ENCODE measurements at regions not wholly inside any gene's neighbourhood (a gene's known extent, or its start where the extent isn't known, plus 50 kb on each side); places are given as distances from the start of the nearest gene placed in this dataset.

DNA sequence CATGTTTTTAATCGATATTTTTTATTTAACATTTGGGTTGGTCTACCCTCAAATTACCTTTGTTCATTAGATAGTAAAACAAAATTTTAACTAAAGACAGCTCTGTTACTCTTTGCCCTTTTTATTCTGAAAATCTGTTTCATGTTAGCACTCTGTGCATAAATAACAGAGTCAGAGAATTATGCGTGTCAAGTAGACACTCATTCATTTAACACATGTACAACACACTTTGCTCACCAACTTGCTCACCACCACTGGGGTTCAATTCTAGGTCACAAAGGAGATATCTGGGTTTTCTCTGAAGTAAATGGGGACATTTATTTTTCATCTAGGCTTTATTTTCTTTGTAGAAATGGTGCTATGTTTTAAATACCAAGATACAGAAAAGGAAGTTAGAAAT is 457.4 kb upstream of the SEMA3D start:
- Histone ChIP-seq H3K27ac (ENCODE audit: insufficient read depth, low read length, poor library complexity, severe bottlenecking) (no peak overlapping the region), H3K4me1 (ENCODE audit: control insufficient read depth, insufficient read depth, low read length, poor library complexity, severe bottlenecking) (no peaks in the 10 kb centered on the region), H3K27me3 (ENCODE audit: control insufficient read depth, insufficient read depth, low read length) (no peaks in the 10 kb centered on the region), H3K36me3 (ENCODE audit: control insufficient read depth, insufficient read depth, low read length) (no peaks in the 10 kb centered on the region), H3K4me3 (ENCODE audit: low read depth, low read length) (no peak overlapping the region), H3K9me3 (ENCODE audit: control insufficient read depth in 2 of 2, low read length in 2 of 2) (no peaks in the 10 kb centered on the region)
- H3K27ac Mint-ChIP-seq = no peak overlapping the region
- no peak overlapping the region for H3K4me3 Mint-ChIP-seq
- H3K36me3 Mint-ChIP-seq = no peaks in the 10 kb centered on the region
- ATAC-seq (ENCODE audit: low read depth in 2 of 2) = no peak
- peaks cover 0 to 13% (median 9%) of the 10 kb centered on the region in 7 donors for H3K9me3 Mint-ChIP-seq
- no peaks in the 10 kb centered on the region for H3K27me3 Mint-ChIP-seq
- no peaks in the 10 kb centered on the region for H3K4me1 Mint-ChIP-seq
- no peak for DNase-seq

DNA sequence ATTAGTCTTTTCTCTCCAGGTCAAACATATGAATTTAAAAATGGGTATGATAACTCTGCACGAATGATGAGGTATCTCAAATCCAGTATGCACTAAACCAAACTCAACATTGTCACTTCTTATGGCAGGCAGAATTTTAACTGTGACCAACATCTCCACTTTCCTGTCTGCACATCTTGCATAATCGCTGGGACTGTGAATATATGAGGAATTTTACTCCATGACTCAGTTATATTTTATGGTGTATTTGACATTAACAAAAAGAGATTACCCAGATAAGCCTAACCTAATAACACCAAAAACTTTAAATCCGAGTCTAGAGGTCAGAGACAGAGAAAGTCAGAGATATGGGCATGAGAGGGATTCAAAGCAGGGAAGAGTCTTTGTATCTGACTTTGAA is 454.5 kb upstream of the SEMA3D start:
- Histone ChIP-seq H3K4me3 (ENCODE audit: low read depth, low read length) (no peak overlapping the region), H3K27ac (ENCODE audit: insufficient read depth, low read length, poor library complexity, severe bottlenecking) (no peak overlapping the region), H3K27me3 (ENCODE audit: control insufficient read depth, insufficient read depth, low read length) (no peaks in the 10 kb centered on the region), H3K36me3 (ENCODE audit: control insufficient read depth, insufficient read depth, low read length) (no peaks in the 10 kb centered on the region), H3K4me1 (ENCODE audit: control insufficient read depth, insufficient read depth, low read length, poor library complexity, severe bottlenecking) (no peaks in the 10 kb centered on the region), H3K9me3 (ENCODE audit: control insufficient read depth in 2 of 2, low read length in 2 of 2) (no peaks in the 10 kb centered on the region)
- Mint-ChIP-seq H3K4me1 (no peaks in the 10 kb centered on the region), H3K27ac (no peak overlapping the region), H3K27me3 (no peaks in the 10 kb centered on the region), H3K36me3 (no peaks in the 10 kb centered on the region), H3K9me3 (peaks cover 0 to 13% (median 2%) of the 10 kb centered on the region in 7 donors), H3K4me3 (no peak overlapping the region)
- ATAC-seq (ENCODE audit: low read depth in 2 of 2) (no peak), DNase-seq (no peak)

DNA sequence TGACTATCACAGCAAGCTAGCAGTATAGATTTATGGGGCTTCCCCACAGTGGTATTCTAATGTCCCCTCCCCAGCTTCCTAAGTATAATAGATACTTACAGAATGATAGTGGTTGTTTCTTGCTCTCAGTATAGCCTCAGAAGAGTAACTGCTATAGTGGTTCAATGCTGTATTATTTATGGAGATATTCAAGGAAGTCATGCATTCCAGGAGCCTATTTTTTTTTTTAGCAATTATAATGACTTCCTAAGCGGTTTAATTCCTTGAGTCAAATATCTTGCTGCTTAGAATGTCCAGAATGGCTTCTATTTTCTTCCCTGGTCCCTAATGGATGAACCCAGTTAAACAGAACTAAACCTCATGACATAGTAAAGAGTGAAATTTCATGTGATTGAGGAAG is 451.5 kb upstream of the SEMA3D start:
- Histone ChIP-seq H3K27me3 (ENCODE audit: control insufficient read depth, insufficient read depth, low read length) (no peaks in the 10 kb centered on the region), H3K27ac (ENCODE audit: insufficient read depth, low read length, poor library complexity, severe bottlenecking) (no peak overlapping the region), H3K4me3 (ENCODE audit: low read depth, low read length) (no peak overlapping the region), H3K4me1 (ENCODE audit: control insufficient read depth, insufficient read depth, low read length, poor library complexity, severe bottlenecking) (no peaks in the 10 kb centered on the region), H3K36me3 (ENCODE audit: control insufficient read depth, insufficient read depth, low read length) (no peaks in the 10 kb centered on the region), H3K9me3 (ENCODE audit: control insufficient read depth in 2 of 2, low read length in 2 of 2) (no peaks in the 10 kb centered on the region)
- no peak for ATAC-seq (ENCODE audit: low read depth in 2 of 2)
- Mint-ChIP-seq H3K9me3 (peaks cover 0 to 15% (median 6%) of the 10 kb centered on the region in 7 donors), H3K4me3 (no peak overlapping the region), H3K36me3 (no peaks in the 10 kb centered on the region), H3K27me3 (no peaks in the 10 kb centered on the region), H3K4me1 (no peaks in the 10 kb centered on the region), H3K27ac (peak overlapping the region in 1 of 3 donors; percentile 8)
- no peak for DNase-seq

DNA sequence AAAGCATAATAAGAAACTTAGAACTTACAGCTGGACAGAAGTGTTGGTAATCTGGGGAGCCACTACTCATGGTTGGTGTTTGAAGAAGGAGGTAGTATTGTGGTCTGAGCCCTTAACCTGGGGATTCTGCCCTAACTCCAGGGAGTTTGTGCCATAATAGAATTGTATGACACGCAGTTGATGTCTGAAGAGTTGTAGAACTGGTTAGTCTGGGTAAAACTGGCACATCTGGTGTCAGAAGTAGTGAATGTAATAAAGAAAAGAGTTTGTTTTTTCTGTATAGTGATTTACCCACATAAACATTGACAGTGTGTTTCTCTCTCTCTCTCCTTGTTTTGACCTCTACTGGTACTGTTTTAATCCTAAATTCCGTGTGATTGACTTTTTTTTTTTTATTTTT is 448.1 kb upstream of the SEMA3D start:
- Histone ChIP-seq H3K9me3 (ENCODE audit: control insufficient read depth in 2 of 2, low read length in 2 of 2) (no peaks in the 10 kb centered on the region), H3K4me1 (ENCODE audit: control insufficient read depth, insufficient read depth, low read length, poor library complexity, severe bottlenecking) (no peaks in the 10 kb centered on the region), H3K4me3 (ENCODE audit: low read depth, low read length) (no peak overlapping the region), H3K27me3 (ENCODE audit: control insufficient read depth, insufficient read depth, low read length) (no peaks in the 10 kb centered on the region), H3K27ac (ENCODE audit: insufficient read depth, low read length, poor library complexity, severe bottlenecking) (no peak overlapping the region), H3K36me3 (ENCODE audit: control insufficient read depth, insufficient read depth, low read length) (no peaks in the 10 kb centered on the region)
- Mint-ChIP-seq H3K36me3 (no peaks in the 10 kb centered on the region), H3K4me1 (no peaks in the 10 kb centered on the region), H3K9me3 (peaks cover 0 to 8% (median 4%) of the 10 kb centered on the region in 7 donors), H3K4me3 (no peak overlapping the region), H3K27ac (no peak overlapping the region), H3K27me3 (no peaks in the 10 kb centered on the region)
- DNase-seq (no peak), ATAC-seq (ENCODE audit: low read depth in 2 of 2) (no peak)

DNA sequence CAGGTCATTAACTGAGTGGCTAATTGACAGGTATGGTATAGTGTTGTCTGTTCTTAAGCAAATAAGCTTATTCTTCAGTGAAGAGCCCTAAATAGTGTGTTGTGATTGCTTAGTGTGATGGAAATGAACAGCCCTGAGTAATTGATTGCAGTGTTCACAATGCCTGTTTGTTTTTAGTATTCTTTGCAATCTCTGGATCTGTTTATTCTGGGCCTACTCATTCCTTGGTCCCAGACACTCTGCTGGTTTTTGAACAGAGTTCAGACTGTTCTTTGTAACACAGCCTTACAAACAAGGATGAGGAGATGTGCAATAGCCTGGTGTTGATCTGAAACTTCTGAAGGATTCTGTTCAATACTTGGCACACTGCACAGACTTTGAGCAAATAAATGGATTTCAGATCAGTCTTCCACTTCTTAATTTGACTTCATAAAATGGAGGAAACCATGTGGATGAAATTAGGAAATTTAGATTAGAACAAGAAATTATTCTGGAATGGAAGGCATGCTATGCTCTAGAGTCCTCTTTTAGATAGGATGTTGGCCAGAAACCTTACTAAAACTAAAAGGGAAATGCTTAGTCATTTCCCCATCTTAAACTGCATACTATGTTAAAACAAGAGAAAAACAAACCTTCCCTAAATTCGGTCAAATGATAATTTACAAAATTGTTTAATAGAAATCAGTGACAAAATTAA is 444.2 kb upstream of the SEMA3D start:
- Histone ChIP-seq H3K9me3 (ENCODE audit: control insufficient read depth in 2 of 2, low read length in 2 of 2) (peaks cover 0 to 2% of the 10 kb centered on the region in 2 experiments), H3K4me3 (ENCODE audit: low read depth, low read length) (no peak overlapping the region), H3K27me3 (ENCODE audit: control insufficient read depth, insufficient read depth, low read length) (no peaks in the 10 kb centered on the region), H3K27ac (ENCODE audit: insufficient read depth, low read length, poor library complexity, severe bottlenecking) (no peak overlapping the region), H3K4me1 (ENCODE audit: control insufficient read depth, insufficient read depth, low read length, poor library complexity, severe bottlenecking) (no peaks in the 10 kb centered on the region), H3K36me3 (ENCODE audit: control insufficient read depth, insufficient read depth, low read length) (no peaks in the 10 kb centered on the region)
- H3K36me3 Mint-ChIP-seq = no peaks in the 10 kb centered on the region
- H3K4me1 Mint-ChIP-seq = no peaks in the 10 kb centered on the region
- no peak for DNase-seq
- no peaks in the 10 kb centered on the region for H3K27me3 Mint-ChIP-seq
- H3K27ac Mint-ChIP-seq = no peak overlapping the region
- no peak for ATAC-seq (ENCODE audit: low read depth in 2 of 2)
- H3K9me3 Mint-ChIP-seq = peaks cover 0 to 18% (median 3%) of the 10 kb centered on the region in 7 donors
- no peak overlapping the region for H3K4me3 Mint-ChIP-seq

DNA sequence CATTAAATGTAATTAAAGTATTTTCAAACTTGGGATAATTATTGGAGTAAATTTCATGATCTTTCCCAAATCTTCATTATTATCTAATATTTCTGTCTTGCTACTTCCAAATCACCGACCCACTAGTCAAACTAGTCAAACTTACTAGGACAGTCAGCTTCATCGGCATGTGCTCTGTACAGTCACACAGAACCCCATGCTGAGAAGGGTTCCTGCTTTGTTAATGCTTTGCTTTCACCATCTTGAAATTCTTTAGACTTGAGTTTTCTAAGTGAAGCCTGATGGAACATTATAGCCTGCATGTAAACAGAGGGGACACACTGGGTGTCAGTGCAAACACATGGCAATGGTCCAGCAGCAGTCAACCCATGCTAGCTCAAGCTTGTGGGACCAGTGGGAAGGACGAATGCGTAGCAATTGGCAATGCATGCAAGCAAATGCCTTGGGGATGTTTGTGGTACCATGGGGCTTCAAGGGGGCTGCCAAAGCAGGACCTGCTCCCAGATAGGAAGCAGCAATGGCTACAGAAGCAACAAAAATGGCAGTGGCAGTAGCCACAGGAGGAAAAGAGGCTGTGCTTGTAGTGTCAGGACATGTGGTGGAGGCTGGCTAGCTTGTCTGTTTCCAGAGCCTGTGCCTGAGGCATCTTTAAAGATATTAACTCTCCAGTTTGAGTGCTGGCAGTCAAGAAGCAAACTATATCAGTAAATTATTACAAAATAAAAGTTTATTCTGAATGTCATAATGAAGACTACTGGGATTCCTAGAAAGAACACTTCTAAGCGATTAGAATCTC is 441.1 kb upstream of the SEMA3D start:
- Mint-ChIP-seq H3K27ac (no peak overlapping the region), H3K9me3 (peaks cover 0 to 31% (median 2%) of the 10 kb centered on the region in 7 donors), H3K4me3 (no peak overlapping the region), H3K27me3 (no peaks in the 10 kb centered on the region), H3K4me1 (no peaks in the 10 kb centered on the region), H3K36me3 (no peaks in the 10 kb centered on the region)
- H3K4me1 ChIP-seq (ENCODE audit: control insufficient read depth, insufficient read depth, low read length, poor library complexity, severe bottlenecking) = no peaks in the 10 kb centered on the region
- H3K9me3 ChIP-seq (ENCODE audit: control insufficient read depth in 2 of 2, low read length in 2 of 2) = peaks cover 0 to 2% of the 10 kb centered on the region in 2 experiments
- H3K4me3 ChIP-seq (ENCODE audit: low read depth, low read length) = no peak overlapping the region
- no peaks in the 10 kb centered on the region for H3K36me3 ChIP-seq (ENCODE audit: control insufficient read depth, insufficient read depth, low read length)
- H3K27me3 ChIP-seq (ENCODE audit: control insufficient read depth, insufficient read depth, low read length) = no peaks in the 10 kb centered on the region
- ATAC-seq (ENCODE audit: low read depth in 2 of 2) = no peak
- no peak overlapping the region for H3K27ac ChIP-seq (ENCODE audit: insufficient read depth, low read length, poor library complexity, severe bottlenecking)
- no peak for DNase-seq

DNA sequence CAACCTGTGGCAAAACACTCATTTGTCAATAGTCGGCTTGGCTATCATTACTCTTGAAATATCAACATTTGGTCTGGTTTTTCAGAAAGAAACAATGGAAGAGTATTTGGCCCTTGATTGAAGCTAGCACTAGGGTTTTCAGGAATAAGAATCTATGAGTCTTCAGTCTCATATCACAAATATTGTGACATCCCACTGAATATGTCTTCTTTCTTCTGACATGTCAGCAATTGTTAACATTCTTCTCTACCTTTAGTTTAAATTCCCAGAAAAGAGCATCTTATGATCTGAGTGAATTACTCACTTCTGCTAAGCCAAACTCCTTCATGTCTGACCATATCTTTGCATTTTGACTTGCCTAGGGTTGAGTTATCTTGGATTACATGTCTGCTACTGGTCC is 435.2 kb upstream of the SEMA3D start:
- Histone ChIP-seq H3K4me1 (ENCODE audit: control insufficient read depth, insufficient read depth, low read length, poor library complexity, severe bottlenecking) (no peaks in the 10 kb centered on the region), H3K27ac (ENCODE audit: insufficient read depth, low read length, poor library complexity, severe bottlenecking) (no peak overlapping the region)
- no peaks in the 10 kb centered on the region for H3K4me1 Mint-ChIP-seq

More for the DNA sequence above, 435.2 kb upstream of the SEMA3D start:
- no peaks in the 10 kb centered on the region for H3K36me3 Mint-ChIP-seq
- Histone ChIP-seq H3K4me3 (ENCODE audit: low read depth, low read length) (no peak overlapping the region), H3K9me3 (ENCODE audit: control insufficient read depth in 2 of 2, low read length in 2 of 2) (peaks cover 0 to 2% of the 10 kb centered on the region in 2 experiments), H3K27me3 (ENCODE audit: control insufficient read depth, insufficient read depth, low read length) (no peaks in the 10 kb centered on the region), H3K36me3 (ENCODE audit: control insufficient read depth, insufficient read depth, low read length) (no peaks in the 10 kb centered on the region)
- no peak overlapping the region for H3K27ac Mint-ChIP-seq
- ATAC-seq (ENCODE audit: low read depth in 2 of 2) (no peak), DNase-seq (no peak)
- peaks cover 1 to 32% (median 12%) of the 10 kb centered on the region in 7 donors for H3K9me3 Mint-ChIP-seq
- H3K4me3 Mint-ChIP-seq = no peak overlapping the region
- H3K27me3 Mint-ChIP-seq = no peaks in the 10 kb centered on the region

All from CD4-positive, CD25-positive, alpha-beta regulatory T cell (primary cell).